ENCODE measurements at regions not wholly inside any gene's neighbourhood (a gene's known extent, or its start where the extent isn't known, plus 50 kb on each side); places are given as distances from the start of the nearest gene placed in this dataset.

DNA sequence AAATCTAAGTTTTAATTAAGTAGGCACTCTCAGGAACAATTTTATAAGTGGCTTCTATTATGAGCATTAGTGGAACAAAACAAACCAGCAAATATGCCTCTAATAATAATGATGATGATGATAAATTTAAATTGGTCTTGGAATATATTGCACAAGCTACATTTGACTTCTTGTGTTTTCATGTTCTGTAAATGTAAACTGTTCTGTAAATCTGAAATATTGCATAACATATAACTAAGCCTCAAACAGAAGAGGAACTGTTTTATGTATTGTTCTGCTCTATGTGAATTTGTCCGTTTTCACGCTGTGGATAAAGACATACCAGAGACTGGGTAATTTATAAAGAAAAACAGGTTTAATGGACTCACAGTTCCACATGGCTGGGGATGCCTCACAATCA is 625.2 kb upstream of the CELF2 start:
- TF ChIP-seq, protein P1, sequence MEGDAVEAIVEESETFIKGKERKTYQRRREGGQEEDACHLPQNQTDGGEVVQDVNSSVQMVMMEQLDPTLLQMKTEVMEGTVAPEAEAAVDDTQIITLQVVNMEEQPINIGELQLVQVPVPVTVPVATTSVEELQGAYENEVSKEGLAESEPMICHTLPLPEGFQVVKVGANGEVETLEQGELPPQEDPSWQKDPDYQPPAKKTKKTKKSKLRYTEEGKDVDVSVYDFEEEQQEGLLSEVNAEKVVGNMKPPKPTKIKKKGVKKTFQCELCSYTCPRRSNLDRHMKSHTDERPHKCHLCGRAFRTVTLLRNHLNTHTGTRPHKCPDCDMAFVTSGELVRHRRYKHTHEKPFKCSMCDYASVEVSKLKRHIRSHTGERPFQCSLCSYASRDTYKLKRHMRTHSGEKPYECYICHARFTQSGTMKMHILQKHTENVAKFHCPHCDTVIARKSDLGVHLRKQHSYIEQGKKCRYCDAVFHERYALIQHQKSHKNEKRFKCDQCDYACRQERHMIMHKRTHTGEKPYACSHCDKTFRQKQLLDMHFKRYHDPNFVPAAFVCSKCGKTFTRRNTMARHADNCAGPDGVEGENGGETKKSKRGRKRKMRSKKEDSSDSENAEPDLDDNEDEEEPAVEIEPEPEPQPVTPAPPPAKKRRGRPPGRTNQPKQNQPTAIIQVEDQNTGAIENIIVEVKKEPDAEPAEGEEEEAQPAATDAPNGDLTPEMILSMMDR (IDR thresholded peaks at IDR 0.05), result no peak
- TF ChIP-seq POLR2A (IDR thresholded peaks at IDR 0.05) (no peak), POLR2AphosphoS5 (IDR thresholded peaks at IDR 0.05; ENCODE audit: insufficient read depth in 1 of 2, low read depth in 1 of 2) (no peak)
